HG03135 (cell line): ENCODE measurements at regions not wholly inside any gene's neighbourhood (a gene's known extent, or its start where the extent isn't known, plus 50 kb on each side); places are given as distances from the start of the nearest gene placed in this dataset.

ENCODE experiments used
- ATAC-seq: cut with Tn5 transposase; IDR thresholded peaks from one replicate; pipeline ENCODE4 v1.9.1; 2021; ENCODE audit warnings: mild to moderate bottlenecking, moderate library complexity; ENCODE audit not compliant: unreplicated experiment

GRCh38 chr13:75931116-75931515, 295.0 kb downstream of the LMO7 start:
- ATAC-seq, result no peak

- no peak for ATAC-seq
Measured at GRCh38 chr13:75929076-75929475, 292.9 kb downstream of the LMO7 start.

- ATAC-seq, result no peak
Measured at GRCh38 chr13:75927183-75927669, 291.1 kb downstream of the LMO7 start.

- ATAC-seq, result no peak
Measured at GRCh38 chr13:75920536-75920935, 284.4 kb downstream of the LMO7 start.

GRCh38 chr13:75919660-75920199, 283.6 kb downstream of the LMO7 start:
- ATAC-seq, result no peak

- no peak for ATAC-seq
Measured at GRCh38 chr13:75915066-75915465, 278.9 kb downstream of the LMO7 start.

GRCh38 chr13:75913925-75914324, 277.8 kb downstream of the LMO7 start:
- no peak for ATAC-seq

- no peak for ATAC-seq
Measured at GRCh38 chr13:75910591-75910990, 274.5 kb downstream of the LMO7 start.
